LoVo (cell line): ENCODE measurements at regions not wholly inside any gene's neighbourhood (a gene's known extent, or its start where the extent isn't known, plus 50 kb on each side); places are given as distances from the start of the nearest gene placed in this dataset.

Experiments used
- DNase-seq: peaks from one replicate; pipeline ENCODE4 v3.0.0-alpha.2; 2016; ENCODE audit warnings: low spot score

DNA sequence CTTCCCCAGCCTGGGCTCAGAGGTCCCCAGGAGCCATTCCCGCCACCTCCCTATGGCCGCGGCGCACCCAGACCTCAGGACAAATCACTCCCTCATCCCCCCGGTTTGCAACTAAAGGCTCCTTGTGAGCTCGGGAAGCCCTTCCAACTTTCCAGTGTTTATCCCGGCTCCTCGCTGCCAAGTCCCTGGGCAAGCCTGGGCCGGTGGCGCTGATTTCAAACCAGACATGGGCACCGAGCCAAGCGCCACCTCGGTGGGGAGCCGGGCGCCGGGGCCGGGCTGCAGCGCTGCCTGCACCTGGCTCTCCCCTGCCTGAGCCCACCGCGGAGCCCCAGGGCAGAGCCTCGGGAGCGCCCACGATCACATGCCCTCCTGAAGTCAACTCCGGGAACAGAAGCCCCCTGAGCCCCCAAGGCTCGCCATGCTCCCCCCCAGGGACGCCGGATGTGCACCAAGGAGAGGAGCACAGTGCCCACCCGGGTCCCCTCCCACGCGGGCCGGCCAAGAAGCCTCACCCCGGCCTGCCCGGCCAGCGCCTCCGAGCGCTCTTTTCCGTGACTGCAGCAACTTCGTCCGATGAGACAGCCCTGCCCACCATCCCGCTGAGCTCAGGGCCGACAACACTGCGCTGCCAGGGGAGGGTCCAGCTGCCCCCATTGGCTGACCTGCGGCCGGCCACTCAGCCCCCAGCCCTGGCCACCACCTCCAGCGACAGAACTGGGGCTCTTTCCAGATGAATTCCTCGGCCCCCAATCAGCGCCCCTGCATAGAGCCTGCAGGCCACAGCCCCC is 50.0 kb downstream of the NCOR2 start:
- DNase-seq: no peak

DNA sequence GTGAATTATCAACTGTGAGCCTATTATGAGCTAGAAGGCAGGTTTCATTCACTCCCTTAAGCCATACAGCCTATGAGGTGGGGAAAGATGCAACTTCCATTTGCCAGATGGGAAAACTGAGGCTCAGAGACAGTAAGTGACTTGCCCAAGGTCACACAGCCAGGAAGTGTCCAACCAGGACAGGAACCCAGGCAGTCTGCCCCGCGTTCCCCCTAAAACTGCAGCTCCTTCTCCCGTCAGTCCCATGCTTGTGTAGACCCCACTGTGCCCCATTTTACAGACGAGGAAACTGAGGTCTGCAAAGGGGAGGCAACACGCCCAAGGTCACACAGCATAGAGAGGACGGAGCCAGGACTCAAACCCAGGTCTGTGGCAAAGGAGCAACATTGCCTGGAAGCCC is 50.6 kb downstream of the NCOR2 start:
- no peak for DNase-seq

DNA sequence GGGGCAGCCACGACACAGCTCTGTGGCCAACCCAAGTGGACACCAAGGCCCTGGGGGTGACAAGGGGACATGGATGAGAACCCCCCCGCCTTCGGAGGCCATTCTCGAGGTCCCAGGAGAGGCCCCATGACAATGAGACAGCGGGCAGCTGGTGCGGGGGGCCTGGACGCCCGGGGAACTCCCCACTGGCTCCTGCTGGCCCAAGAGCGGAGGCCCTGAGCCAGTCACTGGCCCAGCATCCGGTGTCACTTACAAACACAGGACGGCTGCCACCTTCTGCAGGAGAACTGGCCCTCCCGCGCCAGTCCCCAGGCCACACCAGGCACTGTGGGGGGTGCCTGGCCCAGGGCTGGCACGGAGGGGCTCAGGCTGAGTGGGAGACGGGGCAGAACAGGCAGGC is 51.4 kb downstream of the NCOR2 start:
- DNase-seq: no peak

GRCh38 chr12:124514996-124515932 is 52.1 kb downstream of the NCOR2 start:
- no peak for DNase-seq

DNA sequence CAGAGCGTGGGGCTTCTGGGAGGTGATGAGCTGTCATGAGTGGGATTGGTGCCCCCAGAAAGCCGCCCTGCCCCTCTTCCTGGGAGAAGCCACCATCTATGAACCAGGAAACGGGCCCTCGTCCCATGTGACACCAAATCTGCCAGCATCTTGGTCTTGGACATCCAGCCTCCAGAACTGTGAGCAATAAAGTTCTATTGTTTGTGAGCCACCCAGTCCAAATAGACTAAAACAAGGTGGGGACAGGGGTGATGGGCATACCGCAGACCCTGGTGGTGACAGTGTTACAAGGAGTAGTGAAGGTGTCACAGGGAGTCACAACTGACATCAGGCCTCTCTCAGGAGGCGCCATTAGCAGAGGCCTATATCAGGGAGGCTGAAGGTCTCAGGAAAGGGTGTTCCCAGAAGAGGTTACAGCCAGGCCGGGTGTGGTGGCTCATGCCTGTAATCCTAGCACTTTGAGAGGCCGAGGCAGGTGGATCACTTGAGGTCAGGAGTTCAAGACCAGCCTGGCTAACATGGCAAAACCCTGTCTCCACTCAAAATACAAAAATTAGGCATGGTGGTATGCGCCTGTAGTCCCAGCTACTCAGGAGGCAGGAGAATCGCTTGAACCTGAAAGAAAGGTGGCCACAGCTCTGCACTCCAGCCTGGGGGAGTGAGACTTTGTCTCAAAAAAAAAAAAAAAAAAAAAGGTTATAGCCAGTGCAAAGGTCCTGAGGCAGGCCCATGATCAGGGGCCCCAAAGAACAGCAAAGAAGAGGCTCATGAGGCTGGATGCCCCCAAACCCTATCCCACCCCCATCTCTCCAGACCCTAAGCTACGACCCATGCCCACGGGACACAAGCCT is 53.0 kb downstream of the NCOR2 start:
- DNase-seq: no peak

GRCh38 chr12:124513297-124513867 is 54.0 kb downstream of the NCOR2 start:
- no peak for DNase-seq

DNA sequence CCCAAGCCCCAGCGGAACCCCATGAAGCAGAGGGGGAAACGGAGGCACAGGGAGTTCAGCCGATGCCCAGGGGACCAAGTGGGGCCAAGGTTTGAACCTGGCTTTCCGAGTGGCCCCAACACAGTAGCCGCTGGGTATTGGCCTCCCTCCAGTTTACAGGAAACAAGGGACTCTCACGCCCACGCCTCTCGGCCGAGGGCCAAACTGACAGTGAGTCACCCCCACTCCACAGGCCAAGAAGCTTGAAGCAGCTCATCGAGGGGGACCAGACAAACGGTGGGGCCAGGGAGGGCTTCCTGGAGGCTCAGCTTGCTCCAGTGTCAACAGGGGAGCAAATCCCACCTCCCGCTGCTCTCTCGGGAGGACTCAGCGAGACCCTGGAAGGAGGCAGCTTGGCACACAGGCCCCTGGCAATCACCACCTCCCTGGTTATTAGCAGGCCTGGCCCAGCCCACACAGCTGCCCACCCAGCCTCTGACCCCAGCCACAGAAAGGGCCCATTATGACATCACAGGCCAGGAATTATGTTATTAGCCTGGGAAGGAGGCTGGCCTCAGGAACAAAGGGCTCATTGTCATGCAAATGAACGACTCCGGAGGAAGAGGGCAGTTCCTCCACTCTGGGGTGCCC is 54.6 kb downstream of the NCOR2 start:
- peak; percentile 83 for DNase-seq

GRCh38 chr12:124511259-124511985 is 56.0 kb downstream of the NCOR2 start:
- no peak for DNase-seq

GRCh38 chr12:124510301-124510970 is 57.0 kb downstream of the NCOR2 start:
- DNase-seq: no peak

DNA sequence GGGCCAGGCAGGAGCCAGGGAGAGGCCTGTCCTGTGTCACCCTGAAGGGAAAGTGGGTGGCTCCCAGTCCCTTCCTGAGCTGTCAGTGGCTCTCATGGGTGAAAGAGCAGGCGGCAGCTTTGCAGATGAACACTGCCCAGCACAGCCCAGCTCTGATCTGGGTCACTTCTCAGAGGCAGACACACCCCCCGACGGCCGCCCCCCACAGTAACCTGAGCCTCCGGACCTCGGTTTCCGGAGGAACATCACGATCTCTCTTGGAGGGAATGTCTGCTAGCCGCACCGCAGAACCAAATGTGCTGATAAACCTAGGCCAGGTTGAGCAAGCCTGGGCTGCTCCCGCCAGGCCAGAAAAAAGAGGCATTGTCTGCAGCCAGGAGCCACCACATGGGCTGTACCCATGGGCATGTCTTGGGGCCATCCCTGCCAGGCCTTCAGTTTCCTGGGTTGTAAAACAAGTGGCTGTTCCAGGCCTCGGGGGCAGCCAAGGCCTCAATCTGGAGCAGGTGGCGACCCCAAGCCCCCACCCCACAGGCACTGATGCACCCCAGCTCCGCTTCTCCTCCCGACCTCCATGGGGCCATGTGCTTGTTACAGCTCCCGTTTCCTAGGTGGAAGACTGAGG is 57.6 kb downstream of the NCOR2 start:
- no peak for DNase-seq

DNA sequence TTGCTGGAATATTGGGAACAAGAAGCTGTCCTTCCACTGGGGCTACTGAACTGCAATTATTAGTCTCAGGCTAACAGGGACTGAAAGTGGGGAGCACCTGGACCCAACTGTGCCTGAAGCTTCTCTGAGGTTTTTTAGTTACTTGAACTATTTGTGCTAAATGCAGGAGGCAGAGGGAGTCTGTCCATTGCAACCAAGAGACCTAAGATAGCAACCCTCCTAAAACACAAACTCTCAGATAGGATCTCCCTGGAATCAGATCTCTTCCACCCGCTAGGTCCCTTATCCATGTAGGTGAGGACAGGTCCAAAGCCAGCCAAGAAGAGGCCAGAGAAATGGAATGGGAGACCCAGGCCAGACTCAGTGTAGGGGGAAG is 58.1 kb downstream of the NCOR2 start:
- DNase-seq: no peak

DNA sequence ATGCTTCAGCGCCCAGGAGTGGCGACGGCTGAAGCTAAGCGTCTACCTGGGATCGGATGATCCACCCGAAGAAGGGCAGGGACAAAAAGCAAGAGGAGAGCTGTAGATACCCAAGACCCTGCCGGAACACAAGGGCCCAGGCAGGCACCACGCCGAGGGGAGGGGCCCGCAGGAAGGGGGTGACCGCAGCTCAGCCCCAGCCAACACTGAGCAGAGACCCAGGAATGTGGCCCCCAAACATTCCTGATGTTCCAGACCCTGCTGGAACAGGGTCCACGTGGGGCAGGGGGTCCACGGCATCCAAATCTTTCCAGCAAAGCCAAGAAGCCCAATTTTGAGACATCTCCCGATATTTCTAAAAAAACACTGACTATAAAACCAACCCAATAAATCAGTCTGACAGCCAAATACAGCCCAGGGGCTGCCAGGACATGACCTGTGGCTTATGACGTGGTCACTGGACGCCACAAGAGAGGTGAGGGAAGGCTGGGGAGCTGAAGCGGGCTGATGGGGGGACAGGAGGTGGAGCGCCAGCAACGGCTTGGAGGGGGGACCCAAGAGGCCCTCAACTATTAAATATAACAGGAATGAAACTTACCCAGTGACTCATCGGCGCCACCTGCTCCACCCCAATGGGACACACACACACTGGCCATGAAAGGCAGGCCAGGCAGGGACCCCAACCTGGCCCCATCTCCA is 58.9 kb downstream of the NCOR2 start:
- no peak for DNase-seq

DNA sequence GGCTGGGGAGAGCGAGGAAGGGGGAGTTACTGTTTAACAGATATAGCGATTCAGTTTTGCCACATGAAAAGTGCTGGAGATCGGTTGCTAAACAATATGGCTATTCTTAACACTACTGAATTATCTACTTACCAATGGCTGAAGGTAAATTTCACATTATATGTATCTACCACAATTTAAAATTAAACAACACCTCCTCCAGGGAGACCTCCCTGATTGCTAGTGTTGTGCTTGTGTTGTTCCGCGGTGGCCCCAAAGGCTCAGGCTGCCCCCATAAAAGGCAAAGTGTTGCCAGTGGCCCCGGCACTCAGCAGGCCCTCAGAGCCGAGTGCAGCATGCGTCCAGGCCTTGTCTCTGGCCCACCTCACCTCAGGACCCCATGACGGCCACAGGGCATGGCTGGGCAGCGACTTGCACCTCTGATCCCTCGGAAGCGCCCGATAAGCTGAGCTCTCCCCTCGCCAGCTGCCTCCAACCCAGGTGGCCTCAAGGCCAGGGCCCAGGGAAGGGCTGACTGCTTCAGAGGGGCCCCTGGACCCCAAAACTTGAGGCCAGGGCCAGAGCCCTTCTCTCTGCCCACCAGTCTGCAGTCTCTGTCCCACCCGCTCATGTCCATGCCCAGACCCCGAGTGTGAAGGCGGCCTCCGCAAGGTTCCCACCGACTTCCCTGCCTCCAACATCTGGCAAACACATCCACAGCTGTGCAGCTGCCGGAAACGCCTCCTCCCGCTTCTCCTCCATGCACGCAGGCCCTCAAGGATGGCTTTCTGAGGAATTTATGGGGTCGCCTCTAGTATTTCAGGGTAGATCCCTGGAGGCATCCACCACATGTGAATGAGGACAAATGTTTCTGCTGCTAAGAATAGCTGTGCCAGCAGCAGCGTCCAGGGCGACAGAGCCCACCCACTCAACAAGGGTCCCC is 60.0 kb downstream of the NCOR2 start:
- DNase-seq: no peak

GRCh38 chr12:124506832-124507153 is 60.6 kb downstream of the NCOR2 start:
- DNase-seq: no peak

- DNase-seq: no peak
Observed at GRCh38 chr12:124506145-124506831, 61.1 kb downstream of the NCOR2 start.

DNA sequence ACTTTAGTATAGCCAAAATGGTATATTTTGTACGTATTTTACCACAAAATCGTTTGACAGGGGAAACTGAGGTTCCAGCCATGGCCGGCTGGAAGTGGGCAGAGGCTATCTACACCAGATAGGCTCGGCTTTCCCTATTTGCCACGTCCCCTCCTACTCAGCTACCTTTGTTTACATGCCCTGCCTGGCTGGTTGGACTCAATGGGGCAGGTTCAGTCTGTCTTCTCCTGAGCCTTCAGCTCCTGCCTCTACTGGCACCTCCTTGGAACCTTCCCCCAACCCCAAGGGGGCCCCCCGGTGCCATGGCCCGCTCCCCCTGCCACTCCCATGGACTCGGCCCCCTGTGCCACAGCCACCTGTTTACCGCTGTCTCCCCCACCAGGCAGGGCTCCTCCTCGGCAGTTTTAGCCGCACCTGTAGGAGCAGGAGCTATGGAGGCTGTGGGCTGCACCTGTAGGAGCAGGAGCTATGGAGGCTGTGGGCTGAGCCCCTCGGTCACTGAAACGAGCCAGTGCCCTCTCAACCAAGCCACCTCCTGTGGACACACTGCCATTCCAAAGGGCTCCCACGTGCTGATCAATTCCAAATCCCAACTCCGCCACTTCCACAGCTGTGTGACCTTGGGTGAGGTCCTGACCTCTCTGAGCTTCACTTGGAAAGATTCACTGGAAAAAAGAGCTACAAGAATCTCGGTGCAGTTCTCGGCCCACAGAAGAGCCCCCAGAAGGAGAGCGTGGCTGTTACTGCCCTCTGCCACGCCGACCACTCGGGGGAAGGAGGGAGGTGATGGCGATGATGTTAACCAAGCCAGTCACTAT is 62.2 kb downstream of the NCOR2 start:
- no peak for DNase-seq
